SK-N-MC (cell line): ENCODE measurements at regions not wholly inside any gene's neighbourhood (a gene's known extent, or its start where the extent isn't known, plus 50 kb on each side); places are given as distances from the start of the nearest gene placed in this dataset.
"Not testable (repeated sequence)": the region's sequence is repeated elsewhere in the genome, so short reads cannot be mapped to it uniquely, and the experiment has no call there.

Source experiments
- EZH2 ChIP-seq: fragments of 200-600 bp; sonication (generic); IDR thresholded peaks from one replicate; pipeline ENCODE4 v1.6.1; 2017; ENCODE audit warnings: antibody characterized with exemption
- POLR2AphosphoS5 ChIP-seq: IDR thresholded peaks from 2 replicates; pipeline ENCODE4 v1.6.1; 2012; ENCODE audit warnings: mild to moderate bottlenecking, low read depth, low read length, borderline replicate concordance

- not testable (repeated sequence) for TF ChIP-seq POLR2AphosphoS5, EZH2
These were observed 168.8 kb downstream of the TLE3 start for GRCh38 chr15:69928890-69929289.
